Osteoblast (primary cell): ENCODE measurements at regions not wholly inside any gene's neighbourhood (a gene's known extent, or its start where the extent isn't known, plus 50 kb on each side); places are given as distances from the start of the nearest gene placed in this dataset.

ENCODE experiments used
- DNase-seq: peaks from one replicate; pipeline ENCODE4 v3.0.0; 2011; ENCODE audit warnings: low spot score, mixed read lengths; ENCODE audit not compliant: insufficient read length; ENCODE audit errors: missing footprints
- H2AFZ ChIP-seq: 2 replicates; pipeline ENCODE4 v1.6.0; 2011; ENCODE audit warnings: mild to moderate bottlenecking, low read length
- H3K27ac ChIP-seq: 2 replicates; pipeline ENCODE4 v1.5.1; 2011; ENCODE audit warnings: mild to moderate bottlenecking, low read depth, low read length, moderate library complexity
- H3K27me3 ChIP-seq: 2 replicates; pipeline ENCODE4 v1.6.0; 2012; ENCODE audit warnings: mild to moderate bottlenecking, control low read depth, inconsistent platforms, low read length, moderate library complexity; ENCODE audit not compliant: insufficient read depth
- H3K36me3 ChIP-seq: 2 replicates; pipeline ENCODE4 v1.5.1; 2011; ENCODE audit warnings: mild to moderate bottlenecking, low read length, control low read depth, moderate library complexity; ENCODE audit not compliant: insufficient read depth
- H3K4me1 ChIP-seq: 2 replicates; pipeline ENCODE4 v1.5.1; 2011; ENCODE audit warnings: mild to moderate bottlenecking, low read length, control low read depth, moderate library complexity; ENCODE audit not compliant: insufficient read depth
- H3K4me2 ChIP-seq: 2 replicates; pipeline ENCODE4 v1.6.0; 2011; ENCODE audit warnings: mild to moderate bottlenecking, low read length; ENCODE audit not compliant: insufficient read depth
- H3K4me3 ChIP-seq: fragments of 200-600 bp; sonication (generic); 3 replicates; pipeline ENCODE4 v1.5.1; 2012; ENCODE audit warnings: mild to moderate bottlenecking, low read length, inconsistent platforms; ENCODE audit not compliant: insufficient read depth
- H3K79me2 ChIP-seq: 2 replicates; pipeline ENCODE4 v1.6.0; 2012; ENCODE audit warnings: mild to moderate bottlenecking, low read length, control low read depth, inconsistent platforms; ENCODE audit not compliant: insufficient read depth
- H3K9me3 ChIP-seq: 2 replicates; pipeline ENCODE4 v1.5.1; 2011; ENCODE audit warnings: low read depth, low read length, control low read depth
- H4K20me1 ChIP-seq: 2 replicates; pipeline ENCODE4 v1.6.0; 2012; ENCODE audit warnings: mild to moderate bottlenecking, low read length, control low read depth; ENCODE audit not compliant: insufficient read depth
- TF ChIP-seq, protein P1 (sequence below): IDR thresholded peaks from 2 replicates; pipeline ENCODE4 v1.5.1; 2011; ENCODE audit warnings: mild to moderate bottlenecking, low read depth, low read length, moderate library complexity; ENCODE audit errors: extremely low read depth

GRCh38 chr1:235025422-235025984 is 103.1 kb downstream of the TOMM20 start:
- H4K20me1 ChIP-seq = no peaks in the 10 kb centered on the region
- H3K4me1 ChIP-seq = peaks cover 6% of the 10 kb centered on the region
- H3K4me3 ChIP-seq = no peak overlapping the region
- H3K79me2 ChIP-seq = no peaks in the 10 kb centered on the region
- H3K9me3 ChIP-seq = no peaks in the 10 kb centered on the region
- H2AFZ ChIP-seq = no peak overlapping the region
- TF ChIP-seq, protein P1, sequence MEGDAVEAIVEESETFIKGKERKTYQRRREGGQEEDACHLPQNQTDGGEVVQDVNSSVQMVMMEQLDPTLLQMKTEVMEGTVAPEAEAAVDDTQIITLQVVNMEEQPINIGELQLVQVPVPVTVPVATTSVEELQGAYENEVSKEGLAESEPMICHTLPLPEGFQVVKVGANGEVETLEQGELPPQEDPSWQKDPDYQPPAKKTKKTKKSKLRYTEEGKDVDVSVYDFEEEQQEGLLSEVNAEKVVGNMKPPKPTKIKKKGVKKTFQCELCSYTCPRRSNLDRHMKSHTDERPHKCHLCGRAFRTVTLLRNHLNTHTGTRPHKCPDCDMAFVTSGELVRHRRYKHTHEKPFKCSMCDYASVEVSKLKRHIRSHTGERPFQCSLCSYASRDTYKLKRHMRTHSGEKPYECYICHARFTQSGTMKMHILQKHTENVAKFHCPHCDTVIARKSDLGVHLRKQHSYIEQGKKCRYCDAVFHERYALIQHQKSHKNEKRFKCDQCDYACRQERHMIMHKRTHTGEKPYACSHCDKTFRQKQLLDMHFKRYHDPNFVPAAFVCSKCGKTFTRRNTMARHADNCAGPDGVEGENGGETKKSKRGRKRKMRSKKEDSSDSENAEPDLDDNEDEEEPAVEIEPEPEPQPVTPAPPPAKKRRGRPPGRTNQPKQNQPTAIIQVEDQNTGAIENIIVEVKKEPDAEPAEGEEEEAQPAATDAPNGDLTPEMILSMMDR = no peak
- no peak overlapping the region for H3K4me2 ChIP-seq
- no peak overlapping the region for H3K27ac ChIP-seq
- no peaks in the 10 kb centered on the region for H3K27me3 ChIP-seq
- no peaks in the 10 kb centered on the region for H3K36me3 ChIP-seq
- no peak for DNase-seq

DNA sequence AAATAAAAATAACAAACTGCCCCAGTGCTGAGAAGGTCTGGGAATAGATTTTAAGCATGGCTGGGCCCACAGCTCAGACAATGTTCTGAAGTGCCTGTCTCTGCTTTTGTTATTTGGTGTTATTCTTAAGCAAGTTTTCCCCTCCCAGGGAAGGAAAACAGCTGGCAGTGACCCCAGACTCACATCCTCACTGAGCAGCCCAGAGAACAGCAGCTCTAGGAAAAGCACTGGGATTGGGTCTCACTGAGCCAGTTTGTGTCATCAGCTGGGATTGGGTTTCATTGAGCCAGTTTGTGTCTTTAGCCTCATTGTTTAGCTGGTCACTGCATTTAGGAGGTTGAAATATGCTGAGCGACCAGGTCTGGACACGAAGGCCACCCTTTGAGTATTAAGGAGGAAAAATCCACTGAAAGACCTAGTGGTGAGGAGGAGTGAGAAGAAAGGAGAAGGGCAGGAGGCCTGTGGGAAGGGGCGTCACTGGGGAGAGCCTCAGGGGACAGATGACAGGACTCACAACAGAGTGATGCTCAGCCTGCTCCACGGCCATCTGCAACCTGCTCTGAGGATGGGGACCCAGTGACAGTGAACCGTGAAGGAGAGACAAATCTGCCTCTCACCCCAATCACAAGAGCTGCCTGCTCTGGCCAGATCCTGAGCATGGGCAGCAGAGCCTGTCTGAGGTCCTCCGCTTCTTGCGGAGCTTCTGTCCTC is 103.8 kb downstream of the TOMM20 start:
- Histone ChIP-seq H4K20me1 (no peaks in the 10 kb centered on the region), H3K9me3 (no peaks in the 10 kb centered on the region), H3K27me3 (no peaks in the 10 kb centered on the region), H3K4me3 (no peak overlapping the region), H3K4me2 (no peak overlapping the region), H3K36me3 (no peaks in the 10 kb centered on the region), H3K4me1 (peaks cover 6% of the 10 kb centered on the region), H2AFZ (no peak overlapping the region), H3K27ac (no peak overlapping the region), H3K79me2 (no peaks in the 10 kb centered on the region)
- TF ChIP-seq, protein P1 = no peak
- peak; percentile 22 for DNase-seq

DNA sequence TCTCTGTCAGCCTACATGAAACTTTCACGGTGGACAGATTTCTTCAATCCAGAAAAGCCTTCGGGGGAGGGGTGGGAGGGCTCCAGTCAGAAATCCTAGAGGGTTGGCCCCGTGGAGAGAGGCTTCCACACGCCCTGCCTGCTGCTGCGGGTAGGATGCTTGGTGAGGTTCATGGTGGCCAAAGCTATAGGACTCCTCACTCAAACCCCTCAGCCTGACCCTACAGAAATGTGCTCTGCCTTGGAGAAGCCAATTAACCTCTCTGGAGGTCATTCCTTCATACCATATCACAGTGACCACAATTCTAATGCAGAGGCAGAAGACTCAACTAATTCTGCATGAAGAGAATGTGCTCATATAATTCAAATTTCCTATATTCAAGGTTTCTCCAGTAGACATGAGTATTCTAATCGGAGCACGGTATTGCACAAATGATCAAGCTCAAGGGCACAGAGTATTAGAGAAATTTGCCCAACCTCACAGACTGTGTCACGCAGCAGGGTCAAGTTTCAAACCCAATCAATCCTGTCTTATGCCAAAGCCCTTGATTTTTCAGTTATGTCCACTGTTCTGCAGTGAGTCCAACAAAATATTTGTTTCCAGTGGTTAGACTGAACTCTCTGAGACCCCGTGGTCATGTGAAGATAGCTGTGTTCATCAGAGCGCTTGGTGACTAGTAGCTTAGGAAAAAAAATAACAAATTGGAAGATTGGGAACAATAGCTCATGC is 104.8 kb downstream of the TOMM20 start:
- H4K20me1 ChIP-seq = no peaks in the 10 kb centered on the region
- H3K4me3 ChIP-seq = no peak overlapping the region
- H2AFZ ChIP-seq = no peak overlapping the region
- H3K27ac ChIP-seq = no peak overlapping the region
- DNase-seq = no peak
- H3K79me2 ChIP-seq = no peaks in the 10 kb centered on the region
- TF ChIP-seq, protein P1 = no peak
- no peaks in the 10 kb centered on the region for H3K27me3 ChIP-seq
- H3K9me3 ChIP-seq = no peaks in the 10 kb centered on the region
- H3K36me3 ChIP-seq = no peaks in the 10 kb centered on the region
- H3K4me2 ChIP-seq = no peak overlapping the region
- peaks cover 10% of the 10 kb centered on the region for H3K4me1 ChIP-seq
